Hippocampal formation (tissue), 2 donors: ENCODE measurements at regions not wholly inside any gene's neighbourhood (a gene's known extent, or its start where the extent isn't known, plus 50 kb on each side); places are given as distances from the start of the nearest gene placed in this dataset.

Experiments used
- DNase-seq, 2 donors: peaks; one replicate each; lab custom pipeline; 2025; lab: John Stamatoyannopoulos, UW

DNA sequence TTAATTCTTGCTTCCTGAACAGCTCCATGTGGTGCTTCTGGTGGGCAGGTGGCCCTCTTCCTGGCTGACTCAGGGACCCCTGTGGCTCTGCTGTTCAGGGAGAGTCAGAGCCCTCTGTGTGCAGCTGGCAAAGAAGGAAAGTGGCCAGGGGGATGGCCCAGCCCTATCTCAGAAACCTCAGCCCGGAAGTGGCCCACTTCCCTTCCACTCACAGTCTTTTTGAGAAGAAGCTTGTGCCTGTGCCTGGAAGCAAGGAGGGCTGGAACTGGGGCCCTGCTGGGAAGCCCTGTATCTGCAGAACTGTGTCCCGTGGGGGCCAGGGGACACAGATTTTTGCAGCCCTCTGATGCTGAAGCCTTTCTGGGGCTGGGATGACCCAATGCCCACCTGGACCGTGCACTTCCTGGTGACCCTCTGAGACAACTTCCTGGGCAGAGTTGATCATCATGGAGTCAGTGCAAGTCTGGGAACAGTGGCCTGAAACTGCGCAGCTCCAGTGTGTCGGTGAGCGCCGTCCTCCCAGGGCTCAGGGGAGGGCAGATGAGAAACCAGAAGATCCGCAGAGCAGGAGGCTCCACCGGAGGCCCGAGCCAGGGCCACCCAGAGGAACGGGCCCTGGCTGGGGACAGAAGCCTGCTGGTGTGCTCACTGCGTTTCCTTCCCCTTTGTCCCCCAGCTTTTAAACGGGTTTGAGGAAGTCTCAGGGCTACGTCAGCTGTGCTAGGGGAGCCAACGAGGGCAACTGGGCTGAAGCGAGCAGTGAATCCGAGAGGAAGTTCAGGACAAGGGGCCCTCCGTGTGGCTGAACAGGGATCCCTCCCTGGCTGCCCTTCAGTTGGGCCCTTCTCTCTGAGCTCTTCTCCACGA lies 217.4 kb upstream of the RTL1 start:
- peak; percentile 19 to 23 for DNase-seq

DNA sequence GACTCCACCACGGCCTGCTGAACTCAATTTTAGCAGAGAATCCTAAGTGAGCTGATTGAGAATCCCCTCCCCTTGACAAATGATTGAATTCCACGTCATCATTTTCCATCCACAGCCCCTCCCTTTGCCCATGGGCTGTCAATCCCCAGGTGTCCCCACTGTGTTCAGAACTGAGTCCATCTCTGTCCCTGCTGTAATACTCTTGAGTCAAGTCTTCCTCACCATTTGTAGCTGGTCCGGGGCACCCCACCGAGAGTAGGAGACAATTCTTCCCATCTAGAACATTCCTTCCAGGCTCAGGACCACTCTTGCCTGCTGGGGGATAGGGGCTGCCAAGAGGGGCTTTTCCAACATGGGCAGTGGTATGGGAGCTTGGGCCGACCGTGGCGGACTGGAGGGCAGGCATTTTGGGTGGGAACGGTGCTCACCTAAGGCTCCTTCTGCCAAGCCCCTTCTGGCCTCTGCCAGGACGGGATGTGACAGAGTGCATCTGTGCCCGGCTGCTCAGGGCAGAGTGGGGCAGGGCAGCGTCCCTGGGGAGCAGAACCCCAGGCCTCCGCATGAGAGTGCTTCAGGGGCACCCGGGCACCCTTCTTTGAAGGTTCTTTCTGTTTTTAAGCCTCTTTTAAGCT lies 218.1 kb upstream of the RTL1 start:
- DNase-seq, result no peak

DNA sequence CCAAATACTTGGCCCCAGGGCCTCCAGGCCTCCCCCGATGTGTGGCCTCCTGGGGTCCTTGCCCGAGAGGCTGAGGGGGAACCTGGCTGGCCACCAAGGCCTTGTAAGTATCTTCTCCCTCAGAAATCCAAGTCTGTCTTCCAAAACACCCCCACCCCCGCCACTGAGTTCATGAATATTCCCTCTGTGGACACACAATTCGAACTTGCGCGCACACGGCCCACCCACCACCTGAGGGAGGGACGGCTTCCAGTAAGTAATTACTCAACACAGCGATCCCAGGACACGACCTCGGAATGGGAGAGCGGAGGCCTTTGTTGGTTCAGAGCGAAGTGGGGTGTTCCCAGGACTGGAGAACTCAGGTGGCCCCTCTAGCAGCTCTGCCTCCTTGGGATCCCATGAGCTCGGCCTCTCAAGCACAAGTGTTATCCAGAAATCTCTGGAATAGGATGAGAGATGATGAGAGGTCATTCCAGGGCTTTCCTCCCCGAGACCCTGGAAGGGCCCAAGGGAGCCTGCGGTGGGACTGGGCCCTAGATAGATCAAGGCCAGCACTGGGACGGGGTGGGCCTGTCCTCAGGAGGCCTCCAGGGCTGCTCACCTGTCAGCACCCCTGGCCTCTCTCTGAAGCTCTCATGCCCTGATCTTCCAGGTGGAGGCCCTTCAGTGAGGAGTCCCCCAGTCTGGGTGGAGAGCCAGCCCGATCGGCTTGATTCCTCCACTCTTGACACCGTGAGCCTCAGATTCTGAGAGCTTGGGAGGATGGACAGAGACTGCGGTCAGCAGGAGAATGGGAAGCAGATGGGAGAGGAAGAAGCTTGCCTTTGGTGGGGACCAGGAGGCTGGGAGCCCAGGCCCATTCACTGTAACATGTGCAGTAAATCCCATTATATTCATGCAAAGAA lies 219.0 kb upstream of the RTL1 start:
- no peak for DNase-seq

GRCh38 chr14:101123618-101124510 lies 220.3 kb upstream of the RTL1 start:
- DNase-seq, result no peak

DNA sequence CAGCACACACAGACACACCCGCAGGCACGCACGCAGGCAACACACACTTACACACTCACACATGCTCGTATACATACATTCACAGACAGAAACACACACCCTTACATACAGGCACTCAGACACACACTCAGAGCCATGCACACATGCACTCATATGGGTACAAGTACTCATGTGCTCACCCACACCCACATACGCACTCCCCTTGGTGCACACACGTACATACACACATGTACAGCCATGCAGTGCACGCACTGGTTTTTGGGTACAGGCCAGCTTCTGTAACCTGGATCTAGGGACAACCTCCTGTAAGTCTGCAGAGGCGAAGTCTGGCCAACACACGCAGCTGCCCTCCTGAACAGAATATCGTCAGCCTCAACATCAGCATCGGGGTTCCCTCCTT lies 221.3 kb upstream of the RTL1 start:
- no peak for DNase-seq

DNA sequence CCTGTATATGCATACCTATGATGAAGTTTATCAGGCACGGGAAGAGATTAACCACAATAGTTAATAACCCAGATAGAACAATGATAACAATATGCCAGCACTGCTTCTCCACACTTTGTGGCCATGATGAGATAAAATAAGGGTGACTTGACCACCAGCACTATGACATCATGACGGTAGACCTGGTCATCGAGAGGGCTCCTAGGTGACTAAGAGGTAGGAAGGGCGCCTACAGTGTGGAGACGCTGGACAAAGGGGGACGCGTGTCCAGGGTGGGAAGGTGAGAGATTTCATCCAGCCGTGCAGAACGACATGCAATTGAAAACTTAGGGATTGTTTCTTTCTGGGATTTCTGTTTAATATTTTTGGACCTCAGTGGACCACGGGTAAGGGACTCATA lies 221.8 kb upstream of the RTL1 start:
- no peak for DNase-seq

GRCh38 chr14:101125719-101126651 lies 222.5 kb upstream of the RTL1 start:
- no peak for DNase-seq

- no peak for DNase-seq
These were observed 223.2 kb upstream of the RTL1 start for GRCh38 chr14:101126731-101127130.

DNA sequence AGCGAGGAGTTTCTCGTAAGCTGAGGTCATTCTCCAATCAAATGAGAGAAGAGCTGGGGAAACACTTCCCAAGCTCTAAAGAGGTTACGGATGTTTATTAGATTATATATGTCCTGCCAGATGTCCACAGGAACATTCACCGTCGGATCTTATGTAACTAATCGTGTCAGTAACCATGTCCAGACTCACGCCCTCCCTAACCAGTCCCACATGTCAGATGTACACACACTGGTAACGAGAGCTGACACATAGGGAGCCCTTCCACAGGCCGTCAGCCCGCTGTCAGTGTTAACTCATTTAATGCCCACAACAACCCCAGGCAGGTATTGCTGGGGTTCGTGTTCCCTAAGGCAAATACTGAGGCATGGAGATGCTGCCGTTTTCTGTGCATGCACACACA lies 223.7 kb upstream of the RTL1 start:
- no peak for DNase-seq

DNA sequence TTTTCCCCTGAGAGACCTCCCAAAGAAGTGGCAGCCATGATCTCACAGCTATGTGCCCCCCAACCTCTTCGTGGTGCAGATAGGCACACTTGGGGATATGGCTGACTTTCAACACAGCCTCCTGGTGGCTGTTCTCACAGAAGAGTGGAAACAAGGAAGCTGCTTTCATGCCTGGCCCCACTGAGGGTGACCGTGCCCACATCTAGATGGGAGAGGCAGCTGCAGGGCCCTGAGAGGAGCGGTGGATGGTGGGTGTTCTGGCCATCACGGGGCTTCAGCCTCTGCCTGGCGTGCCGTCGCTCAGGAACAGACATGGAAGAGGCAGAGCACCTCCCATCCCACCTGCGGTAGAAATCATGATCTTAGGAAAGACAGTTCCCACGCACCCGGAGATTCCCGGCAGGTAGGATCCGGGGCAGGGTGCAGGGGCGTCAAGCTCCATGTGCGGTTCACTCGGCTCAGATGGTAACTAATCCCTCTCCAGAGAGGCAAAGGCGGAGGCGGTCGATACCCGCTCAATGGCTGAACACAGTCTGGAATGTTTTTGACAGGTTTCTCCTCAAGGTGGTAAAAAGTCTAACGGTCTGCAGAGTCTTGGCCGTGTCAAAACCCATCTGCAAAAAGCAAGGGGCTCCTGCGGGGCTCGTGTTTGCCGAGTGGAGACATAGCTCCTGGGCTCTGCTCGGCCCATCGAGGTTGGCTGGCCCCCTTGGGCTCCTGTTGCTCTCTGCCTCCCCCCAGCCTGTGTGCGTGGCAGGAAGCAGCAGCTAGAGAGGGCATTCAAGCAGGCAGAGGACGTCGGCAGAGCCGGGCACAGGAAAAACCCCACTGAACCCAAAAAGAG lies 225.2 kb upstream of the RTL1 start:
- DNase-seq, result no peak

DNA sequence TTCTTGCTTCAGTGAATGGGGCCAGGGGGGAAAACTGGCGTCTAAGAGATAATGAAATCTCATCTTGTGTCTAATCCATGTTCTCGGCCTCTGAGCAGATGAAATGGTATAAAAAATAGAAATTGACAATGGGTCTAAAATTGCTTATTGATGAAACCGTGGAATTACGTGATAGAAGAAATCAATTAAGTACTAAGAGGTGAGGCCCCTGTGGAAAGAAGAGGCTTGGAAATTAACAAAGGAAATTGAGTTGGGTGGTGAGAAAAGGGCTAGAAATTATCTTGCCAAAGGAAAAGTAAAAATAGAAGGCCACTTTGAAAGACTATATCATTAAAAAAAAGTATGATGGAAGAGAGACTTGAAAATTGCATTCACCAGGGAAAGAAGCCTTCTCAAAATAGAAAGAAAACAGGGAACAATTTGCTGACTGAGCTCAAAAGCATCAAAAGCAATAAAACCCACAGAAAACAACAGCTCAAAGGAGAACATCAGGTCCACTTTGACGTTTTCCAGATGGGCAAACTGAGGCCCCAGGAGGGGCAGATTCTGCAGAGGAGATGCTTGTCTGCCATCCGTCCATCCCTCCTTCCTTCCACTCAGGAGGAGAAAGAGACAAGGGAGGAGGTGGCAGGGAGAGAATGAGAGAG lies 226.1 kb upstream of the RTL1 start:
- no peak for DNase-seq

GRCh38 chr14:101130861-101131260 lies 227.3 kb upstream of the RTL1 start:
- no peak for DNase-seq

DNA sequence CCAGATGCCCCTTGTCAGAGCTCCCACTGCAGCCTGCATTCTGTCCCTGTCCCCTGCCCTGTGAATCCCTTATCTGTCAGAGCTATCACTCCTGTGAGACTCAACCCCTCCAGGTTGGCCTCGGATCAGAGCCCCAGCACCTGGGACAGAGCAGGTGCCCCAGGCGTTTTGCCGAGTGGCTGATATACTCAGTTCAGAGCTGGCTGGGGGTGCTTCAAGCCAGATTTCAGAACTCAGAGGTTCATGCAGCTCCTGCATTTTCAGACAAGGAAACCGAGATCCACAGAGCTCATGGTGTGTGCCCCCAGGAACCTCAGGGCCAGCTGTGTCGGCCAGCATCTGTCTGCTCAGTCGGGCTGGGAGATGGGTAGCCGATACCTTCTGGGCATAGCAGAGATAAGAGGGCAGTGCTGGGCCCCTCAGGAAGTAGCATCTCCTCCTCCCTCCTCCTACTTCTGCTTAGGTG lies 228.0 kb upstream of the RTL1 start:
- DNase-seq, result no peak

- no peak for DNase-seq
These were observed 228.6 kb upstream of the RTL1 start for GRCh38 chr14:101132051-101132571.

DNA sequence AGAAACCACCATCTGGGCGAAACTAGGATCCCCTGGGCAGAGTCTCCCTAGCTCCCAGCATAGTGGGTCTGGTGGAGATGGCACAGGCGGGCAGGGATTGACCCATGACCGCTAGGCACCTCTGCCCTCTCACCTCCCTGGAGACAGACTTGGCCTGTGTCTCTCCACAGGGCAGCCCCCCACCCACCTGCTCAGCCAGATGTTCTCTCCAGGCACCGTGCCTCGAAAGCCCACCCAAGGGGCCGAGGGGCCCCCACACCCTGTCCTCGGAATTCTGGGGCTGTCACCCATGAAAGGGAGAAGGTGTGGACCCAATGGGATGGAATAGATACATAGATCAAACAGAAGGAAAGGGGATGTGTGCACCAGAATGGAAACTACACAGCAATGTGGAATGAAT lies 229.1 kb upstream of the RTL1 start:
- no peak for DNase-seq

- no peak for DNase-seq
These were observed 229.5 kb upstream of the RTL1 start for GRCh38 chr14:101133068-101133467.

GRCh38 chr14:101134161-101134631 lies 230.7 kb upstream of the RTL1 start:
- no peak for DNase-seq

DNA sequence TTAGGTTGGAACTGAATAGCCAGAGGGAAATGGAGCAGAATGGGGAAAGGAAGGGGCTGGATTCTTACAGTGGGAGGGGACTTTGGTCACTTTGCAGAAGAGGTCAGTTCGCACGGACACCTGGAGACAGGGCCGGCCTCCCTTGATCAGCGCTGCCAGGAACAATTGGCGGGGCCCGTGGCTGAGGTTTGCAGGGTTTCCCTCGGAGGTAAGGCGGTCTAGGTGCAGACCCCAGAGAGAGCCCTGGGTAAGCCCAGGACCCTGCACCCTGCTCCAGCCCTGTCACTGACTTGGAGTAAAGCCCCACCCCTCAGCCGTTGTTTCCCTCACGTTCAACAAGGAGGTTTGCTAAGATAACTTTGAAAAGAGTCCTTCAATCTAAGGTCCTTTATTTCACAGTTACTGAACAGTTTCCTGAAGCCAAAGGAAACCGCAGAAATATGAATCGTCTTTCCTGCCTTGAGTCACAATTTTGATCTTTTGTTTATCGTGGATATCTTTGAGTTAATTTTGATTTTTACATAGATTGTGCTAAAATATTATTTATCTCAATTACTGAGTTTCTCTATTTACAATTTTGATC lies 231.4 kb upstream of the RTL1 start:
- DNase-seq, result no peak
